G401.6 (cell line): ENCODE measurements at regions not wholly inside any gene's neighbourhood (a gene's known extent, or its start where the extent isn't known, plus 50 kb on each side); places are given as distances from the start of the nearest gene placed in this dataset.

Experiments
- FAIRE-seq: peaks from 2 replicates; lab custom pipeline; 2012; peaks lifted over from hg19 to GRCh38; lab: Jason Lieb, UNC

DNA sequence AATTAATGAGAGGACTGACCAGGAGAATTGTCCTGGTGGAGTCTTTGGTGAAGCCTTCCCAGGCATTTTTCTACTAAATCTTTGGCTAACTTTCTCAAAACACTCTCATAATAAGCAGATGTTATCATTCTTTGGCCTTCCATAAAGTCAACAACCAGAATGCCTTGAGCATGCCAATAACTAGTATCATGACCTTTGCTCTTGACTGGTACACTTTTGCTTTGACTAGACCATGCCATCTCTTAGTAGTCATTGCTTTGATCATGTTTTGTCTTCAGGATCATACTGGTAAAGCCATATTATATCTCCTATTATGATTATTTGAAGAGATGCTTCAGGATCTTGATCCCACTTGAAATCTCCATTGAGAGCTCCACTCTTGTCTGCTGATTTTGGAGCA lies 506.9 kb downstream of the ELAVL2 start:
- FAIRE-seq, result no peak

DNA sequence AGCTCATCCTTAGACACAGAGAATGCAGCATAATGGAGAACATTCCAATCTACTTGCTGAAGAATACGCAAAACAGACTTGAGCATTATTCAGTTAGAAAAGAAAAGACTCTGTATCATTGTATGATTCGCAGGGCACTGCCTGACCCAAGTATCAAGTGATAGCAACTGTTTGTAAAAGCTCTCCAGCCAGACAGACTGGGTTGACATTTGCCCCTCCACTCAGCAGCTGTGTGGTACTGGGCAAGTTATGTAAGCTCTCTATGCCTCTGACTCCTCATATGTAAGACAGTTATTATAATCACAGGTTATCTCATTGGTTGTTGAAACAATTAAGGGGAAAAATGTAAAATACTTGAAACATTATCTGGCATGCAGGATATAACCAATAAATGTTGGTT lies 505.0 kb downstream of the ELAVL2 start:
- FAIRE-seq, result no peak

- FAIRE-seq, result no peak
These were observed 503.6 kb downstream of the ELAVL2 start for GRCh38 chr9:23322392-23322791.

DNA sequence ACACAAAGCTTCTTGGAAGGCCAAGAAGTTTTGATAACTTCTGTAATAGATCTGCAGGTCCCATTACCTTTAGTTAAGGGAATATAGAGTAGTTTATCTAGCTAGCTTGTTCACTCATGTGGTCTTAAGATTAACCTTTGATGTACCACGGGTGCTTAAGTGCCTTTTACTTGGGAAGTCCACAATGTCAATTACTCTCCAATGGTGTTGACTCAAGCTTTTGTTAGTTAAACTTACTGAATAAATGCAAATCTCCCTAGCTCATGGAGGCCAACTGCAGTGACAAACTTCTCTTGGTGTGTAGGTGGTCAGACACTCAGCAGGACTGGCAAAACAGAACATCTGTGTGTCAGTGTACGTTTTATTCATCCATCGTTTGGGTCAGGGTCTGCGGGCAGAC lies 501.5 kb downstream of the ELAVL2 start:
- FAIRE-seq, result no peak

GRCh38 chr9:23326597-23326996 lies 499.4 kb downstream of the ELAVL2 start:
- FAIRE-seq, result no peak

GRCh38 chr9:23341346-23341745 lies 484.7 kb downstream of the ELAVL2 start:
- FAIRE-seq, result no peak

GRCh38 chr9:23342291-23342690 lies 483.7 kb downstream of the ELAVL2 start:
- no peak for FAIRE-seq

GRCh38 chr9:23343226-23343625 lies 482.8 kb downstream of the ELAVL2 start:
- FAIRE-seq, result no peak

DNA sequence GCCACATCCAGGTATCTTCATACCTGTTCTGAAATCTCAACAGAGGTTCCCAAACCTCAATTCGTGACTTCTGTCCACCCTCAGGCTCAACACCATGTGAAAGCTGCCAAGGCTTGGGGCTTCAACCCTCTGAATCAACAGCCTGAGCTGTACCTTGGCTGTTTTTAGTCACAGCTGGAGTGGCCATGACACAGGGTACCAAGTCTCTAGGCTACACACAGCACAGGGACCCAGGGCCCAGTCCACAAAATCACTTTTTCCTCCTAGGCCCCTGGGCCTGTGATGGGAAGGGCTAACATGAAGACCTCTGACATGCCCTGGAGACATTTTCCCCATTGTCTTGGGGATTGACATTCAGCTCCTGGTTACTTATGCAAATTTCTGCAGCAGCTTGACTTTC lies 464.9 kb downstream of the ELAVL2 start:
- no peak for FAIRE-seq

DNA sequence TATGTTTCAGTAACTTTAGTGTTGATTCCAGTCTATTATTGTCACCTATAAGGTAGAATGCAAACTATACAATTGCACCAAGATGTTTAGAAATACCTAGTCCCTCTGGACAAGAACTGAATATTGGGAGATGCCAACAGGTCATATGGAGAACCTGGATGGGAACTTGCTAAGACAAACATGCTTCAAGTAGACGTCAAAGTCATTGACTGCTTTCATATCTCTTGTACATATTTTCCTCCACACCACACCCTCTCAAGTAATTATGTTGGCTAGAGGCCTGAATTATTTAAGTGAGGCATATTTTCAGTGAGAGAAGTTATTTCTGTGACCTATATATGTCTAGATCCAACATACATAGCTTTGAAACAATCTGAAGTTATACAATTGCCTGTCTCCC lies 453.3 kb downstream of the ELAVL2 start:
- no peak for FAIRE-seq

- no peak for FAIRE-seq
These were observed 450.5 kb downstream of the ELAVL2 start for GRCh38 chr9:23375511-23375910.

DNA sequence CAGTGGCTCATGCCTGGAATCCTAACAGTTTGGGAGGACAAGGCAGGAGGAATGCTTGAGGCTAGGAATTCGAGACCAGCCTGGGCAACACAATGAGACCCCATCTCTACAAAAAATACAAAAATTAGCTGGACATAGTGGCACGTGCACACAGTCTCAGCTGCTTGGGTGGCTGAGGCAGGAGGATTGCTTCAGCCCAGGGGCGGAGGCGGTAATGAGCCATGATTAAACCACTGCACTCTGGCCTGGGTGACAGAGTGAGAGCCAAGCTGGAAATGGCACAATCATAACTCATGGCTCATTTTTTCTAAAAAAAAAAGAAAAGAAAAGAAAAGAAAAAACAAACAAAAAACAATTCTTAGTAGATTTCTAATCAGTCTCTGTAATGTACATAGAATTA lies 446.2 kb downstream of the ELAVL2 start:
- FAIRE-seq, result no peak

GRCh38 chr9:23380821-23381220 lies 445.2 kb downstream of the ELAVL2 start:
- no peak for FAIRE-seq

DNA sequence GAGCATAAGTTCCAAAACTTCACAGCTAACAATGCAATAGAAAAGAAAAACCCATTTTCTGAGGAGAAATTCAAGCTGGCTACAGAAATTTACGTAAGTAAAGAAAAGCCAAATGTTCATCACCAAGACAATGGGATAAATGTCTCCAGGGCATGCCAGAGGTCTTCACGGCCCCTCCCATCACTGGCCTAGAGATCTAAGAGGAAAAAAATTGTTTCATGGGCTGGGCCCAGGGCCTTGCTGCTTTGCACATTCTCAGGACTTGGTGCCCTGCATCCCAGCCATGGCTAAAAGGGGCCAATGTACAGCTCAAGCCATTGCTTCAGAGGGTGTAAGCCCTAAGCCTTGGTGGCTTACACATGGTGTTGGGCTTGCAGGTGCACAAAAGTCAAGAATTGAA lies 443.6 kb downstream of the ELAVL2 start:
- FAIRE-seq, result no peak

GRCh38 chr9:23394189-23394588 lies 431.9 kb downstream of the ELAVL2 start:
- FAIRE-seq, result no peak

DNA sequence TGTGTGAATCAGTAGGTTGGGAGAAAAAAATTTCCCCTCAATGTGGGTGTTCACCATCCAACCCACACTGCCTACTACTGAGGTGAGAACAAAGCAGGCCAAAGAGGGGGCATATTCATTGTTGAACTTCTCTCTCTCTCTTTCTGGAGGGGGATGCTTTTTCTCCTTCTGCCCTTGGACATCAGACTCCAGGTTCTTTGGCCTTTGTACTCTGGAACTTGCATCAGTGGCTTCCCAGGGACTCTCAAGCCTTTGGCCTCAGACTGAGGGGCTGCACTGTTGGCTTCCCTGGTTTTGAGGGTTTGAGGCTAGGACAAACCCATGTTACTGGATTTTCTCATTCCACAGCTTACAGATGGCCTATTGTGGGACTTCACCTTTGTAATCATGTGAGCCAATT lies 417.2 kb downstream of the ELAVL2 start:
- no peak for FAIRE-seq

DNA sequence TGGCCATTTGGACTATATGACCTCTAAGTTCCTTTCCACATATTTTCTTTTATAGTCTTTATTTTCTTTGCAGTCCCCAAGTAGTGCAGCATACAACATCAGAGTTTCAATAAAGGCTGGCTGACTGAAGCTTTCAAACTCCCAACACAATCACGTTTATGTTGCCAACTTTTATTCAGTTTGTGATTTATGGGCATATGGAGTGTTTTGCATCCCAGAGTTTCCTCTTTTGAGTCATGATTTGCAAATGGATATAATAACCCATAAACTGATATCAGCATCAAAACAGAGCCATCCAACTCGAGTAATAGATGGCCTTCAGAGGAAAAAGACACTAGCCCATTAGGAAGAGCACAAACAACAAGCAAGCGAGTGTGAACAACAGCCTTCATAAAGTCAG lies 414.0 kb downstream of the ELAVL2 start:
- FAIRE-seq, result no peak

DNA sequence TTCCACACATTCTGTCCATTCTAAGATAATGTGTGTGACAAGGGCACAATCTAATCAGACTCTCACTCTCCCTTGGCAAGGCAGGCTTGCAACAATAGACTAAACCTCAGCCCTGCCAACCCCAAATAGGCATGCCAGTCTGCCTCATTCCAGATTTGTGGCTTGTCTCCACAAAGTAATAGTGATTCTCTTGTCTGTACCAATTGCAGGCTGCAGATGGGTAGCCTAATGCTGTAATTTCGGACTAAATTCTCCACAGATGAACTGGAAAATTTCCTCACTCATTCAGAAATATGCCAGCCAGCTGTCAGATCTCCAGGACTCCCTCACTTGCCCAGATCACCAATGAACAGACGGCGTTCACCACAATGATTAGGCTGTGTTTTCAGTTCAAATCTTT lies 413.6 kb downstream of the ELAVL2 start:
- FAIRE-seq, result no peak

GRCh38 chr9:23413541-23413940 lies 412.5 kb downstream of the ELAVL2 start:
- no peak for FAIRE-seq

- no peak for FAIRE-seq
These were observed 402.0 kb downstream of the ELAVL2 start for GRCh38 chr9:23423999-23424398.

DNA sequence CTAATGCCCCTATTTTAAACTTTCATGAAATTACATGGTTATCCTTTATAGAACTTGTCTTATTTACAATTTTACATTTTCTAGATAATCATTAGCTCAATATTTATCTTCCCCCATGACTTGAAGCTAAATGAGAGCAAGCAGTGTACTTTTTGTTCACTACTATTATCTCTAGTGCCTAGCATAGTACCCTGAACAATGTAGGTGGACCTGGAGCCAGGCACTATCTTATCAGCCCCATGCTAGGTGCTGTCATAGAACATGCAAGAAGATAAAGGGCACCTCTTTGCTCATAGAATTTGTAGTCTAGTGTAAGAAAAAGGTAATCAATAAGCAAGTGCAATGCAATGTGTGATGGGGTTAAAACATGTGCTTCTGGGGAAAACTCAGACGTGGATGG lies 399.9 kb downstream of the ELAVL2 start:
- FAIRE-seq, result no peak

DNA sequence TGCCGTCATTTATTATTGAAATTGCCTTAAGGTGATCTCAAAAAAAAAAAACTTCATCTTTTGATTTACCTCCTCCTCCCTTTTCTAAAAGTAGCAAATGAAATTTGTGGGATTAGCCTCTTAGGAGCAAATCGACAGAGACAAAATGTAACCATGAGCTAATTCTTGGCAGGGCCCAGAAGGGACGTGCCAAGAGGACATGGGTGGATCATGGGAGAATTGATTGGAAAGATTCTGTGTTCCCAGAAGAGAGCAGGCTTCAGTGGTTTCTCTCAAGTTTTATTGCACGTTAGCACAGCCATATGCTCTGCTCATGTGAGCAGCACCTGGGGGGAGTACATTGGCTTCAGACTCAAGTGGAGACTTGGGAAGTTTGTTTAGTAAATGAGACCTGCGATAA lies 394.6 kb downstream of the ELAVL2 start:
- FAIRE-seq, result no peak

GRCh38 chr9:23434654-23435053 lies 391.4 kb downstream of the ELAVL2 start:
- FAIRE-seq, result no peak

GRCh38 chr9:23438299-23438907 lies 387.6 kb downstream of the ELAVL2 start:
- no peak for FAIRE-seq

DNA sequence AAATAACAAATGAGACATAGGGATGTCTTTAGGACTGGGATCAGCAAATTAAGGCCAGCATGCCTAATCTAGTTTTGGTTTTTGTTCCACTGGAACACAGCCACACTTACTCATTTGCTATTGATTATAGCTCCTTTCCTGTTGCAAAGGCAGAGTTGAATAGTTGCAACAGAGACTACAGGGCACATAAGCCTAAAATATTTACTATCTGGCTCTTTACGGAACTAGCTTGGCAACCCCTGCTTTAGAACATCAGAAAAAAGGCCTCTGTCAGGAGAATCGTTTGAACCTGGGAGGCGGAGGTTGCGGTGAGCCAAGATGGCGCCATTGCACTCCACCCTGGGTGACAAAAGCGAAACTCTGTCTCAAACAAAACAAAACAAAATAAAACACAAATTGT lies 384.8 kb downstream of the ELAVL2 start:
- no peak for FAIRE-seq
